CD4-positive, alpha-beta T cell treated with Interleukin-2 at 100 ng/mL for 4 hours (primary cell): ENCODE measurements at regions not wholly inside any gene's neighbourhood (a gene's known extent, or its start where the extent isn't known, plus 50 kb on each side); places are given as distances from the start of the nearest gene placed in this dataset.
"Not testable (repeated sequence)": the region's sequence is repeated elsewhere in the genome, so short reads cannot be mapped to it uniquely, and the experiment has no call there.

Experiments used
- DNase-seq: peaks from one replicate; pipeline ENCODE4 v3.0.0-alpha.2; 2020; ENCODE audit warnings: low spot score

DNA sequence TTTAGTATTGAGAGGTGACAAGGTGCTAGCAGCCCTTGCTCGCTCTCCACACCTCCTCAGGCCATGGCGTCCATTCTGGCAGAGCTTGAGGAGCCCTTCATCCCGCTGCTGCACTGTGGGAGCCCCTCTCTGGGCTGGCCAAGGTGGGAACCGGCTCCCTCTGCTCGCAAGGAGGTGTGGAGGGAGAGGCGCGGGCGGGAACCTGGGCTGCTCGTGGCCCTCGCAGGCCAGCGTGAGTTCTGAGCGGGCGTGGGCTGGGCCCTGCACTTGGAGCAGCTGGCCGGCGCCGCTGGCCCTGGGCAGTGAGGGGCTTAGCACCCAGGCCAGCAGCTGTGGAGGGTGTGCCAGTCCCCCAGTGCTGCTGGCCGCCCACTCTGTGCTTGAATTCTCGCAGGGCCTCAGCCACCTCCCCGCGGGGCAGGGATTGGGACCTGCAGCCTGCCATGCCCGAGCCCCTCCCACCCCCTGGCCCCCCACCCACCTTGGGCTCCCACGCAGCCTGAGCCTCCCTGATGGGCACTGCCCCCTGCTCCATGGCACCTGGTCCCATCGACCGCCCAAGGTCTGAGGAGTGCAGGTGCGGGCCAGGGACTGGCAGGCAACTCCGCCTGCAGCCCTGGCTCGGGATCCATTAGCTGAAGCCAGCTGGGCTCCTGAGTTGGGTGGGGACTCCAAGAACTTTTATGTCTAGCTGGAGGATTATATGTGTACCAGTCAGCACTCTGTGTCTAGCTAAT lies 785.2 kb downstream of the DIPK2A start:
- no peak for DNase-seq

DNA sequence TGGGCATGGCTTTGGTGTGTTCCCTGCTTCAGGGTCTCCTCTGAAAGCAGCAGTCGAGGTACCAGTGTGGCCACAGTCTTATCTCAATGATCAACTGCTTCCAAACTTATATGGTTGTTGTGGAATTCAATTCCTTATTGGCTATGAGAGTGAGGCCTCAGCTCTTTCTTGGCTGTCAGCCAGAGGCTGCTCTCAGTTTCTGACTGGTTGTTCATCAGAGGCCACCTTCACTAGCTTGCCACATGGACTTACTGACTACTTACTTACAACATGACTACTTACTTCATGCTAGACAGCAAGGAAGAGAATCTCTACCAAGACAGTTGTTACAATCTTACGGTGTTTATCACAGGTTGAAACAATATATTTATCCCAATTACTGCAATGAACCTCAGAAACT lies 789.2 kb downstream of the DIPK2A start:
- no peak for DNase-seq

DNA sequence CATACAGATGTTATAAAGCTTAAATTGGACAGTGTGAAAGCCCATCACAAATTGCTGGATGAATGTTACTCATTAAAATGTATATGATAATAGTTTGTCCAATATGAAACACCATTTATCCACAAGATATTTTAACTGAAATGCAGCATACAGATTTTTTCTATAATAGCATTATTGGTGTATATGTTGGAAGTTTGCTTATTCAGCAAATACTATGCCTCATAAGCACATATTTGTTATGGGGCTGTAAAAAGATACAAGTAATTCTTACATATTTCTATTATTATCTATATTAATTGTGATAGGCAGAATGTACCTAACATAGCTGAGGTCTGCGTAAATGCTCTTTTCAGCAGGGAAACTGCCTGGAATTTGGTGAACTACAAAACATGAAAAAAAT lies 790.5 kb downstream of the DIPK2A start:
- no peak for DNase-seq

DNA sequence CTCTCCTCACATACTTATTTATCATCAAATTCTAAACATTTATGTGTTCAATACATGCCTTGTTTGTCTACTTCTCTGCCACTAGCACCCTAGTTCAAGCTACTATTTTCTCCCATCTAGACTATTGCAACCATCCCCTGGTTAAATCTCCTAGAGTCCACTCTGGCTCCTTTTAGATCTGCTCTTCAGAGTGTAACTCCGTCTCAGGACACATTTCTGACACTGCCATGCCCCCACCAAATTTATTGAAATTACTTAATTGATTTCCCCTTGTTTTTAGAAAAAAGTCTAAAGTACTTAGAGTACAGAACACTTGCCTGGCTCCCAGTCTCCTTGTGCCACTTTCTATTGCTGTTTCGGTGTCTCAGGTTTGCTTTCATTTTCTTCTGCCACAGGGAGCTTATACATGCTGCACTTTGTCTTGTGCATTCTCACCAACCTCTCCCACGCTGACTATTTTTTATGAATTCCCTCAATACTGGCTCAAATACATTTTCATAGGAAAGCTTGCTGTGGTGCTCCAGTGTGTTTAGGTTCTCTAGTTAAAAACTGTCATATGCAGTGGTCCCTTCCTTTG lies 792.3 kb downstream of the DIPK2A start:
- DNase-seq = no peak

DNA sequence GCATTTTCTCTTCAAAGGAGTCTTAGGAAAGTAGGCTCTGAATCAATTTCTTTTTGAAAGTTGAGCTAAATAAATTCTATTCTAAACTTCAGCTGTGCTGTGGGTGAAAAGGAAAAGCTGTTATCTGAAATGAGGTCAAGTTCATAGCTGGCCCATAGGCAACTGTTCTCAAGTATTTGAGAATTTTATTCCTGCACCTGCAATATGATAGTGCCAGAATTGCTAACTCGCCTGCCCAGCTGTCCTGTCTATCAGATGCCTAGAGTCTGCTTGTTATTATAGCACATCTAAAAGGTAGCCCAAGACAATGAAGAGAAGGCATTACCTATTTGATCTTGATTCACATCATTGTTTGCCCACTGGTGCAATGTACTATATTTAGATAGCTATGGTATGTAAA lies 798.7 kb downstream of the DIPK2A start:
- DNase-seq = no peak

DNA sequence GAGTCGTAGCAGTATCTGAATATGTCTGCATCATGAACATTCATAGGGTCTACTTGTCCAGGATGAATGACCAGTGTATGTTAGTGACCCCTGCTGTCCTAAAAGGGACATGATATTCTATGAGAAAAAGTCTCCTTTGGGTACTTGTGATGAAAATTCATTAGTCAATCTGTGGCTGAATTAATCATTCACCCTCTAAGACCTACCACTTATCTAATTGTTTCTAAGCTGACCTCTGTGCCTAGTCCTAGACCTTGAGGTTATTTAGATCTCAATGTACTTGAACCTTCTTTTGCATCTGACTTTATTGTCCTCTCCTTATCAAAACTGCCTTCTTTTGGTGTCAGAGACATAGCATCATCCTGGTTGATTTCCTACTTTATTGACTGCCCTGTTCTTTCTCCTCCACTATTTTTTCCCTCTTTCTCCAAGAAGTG lies 799.3 kb downstream of the DIPK2A start:
- DNase-seq = no peak

DNA sequence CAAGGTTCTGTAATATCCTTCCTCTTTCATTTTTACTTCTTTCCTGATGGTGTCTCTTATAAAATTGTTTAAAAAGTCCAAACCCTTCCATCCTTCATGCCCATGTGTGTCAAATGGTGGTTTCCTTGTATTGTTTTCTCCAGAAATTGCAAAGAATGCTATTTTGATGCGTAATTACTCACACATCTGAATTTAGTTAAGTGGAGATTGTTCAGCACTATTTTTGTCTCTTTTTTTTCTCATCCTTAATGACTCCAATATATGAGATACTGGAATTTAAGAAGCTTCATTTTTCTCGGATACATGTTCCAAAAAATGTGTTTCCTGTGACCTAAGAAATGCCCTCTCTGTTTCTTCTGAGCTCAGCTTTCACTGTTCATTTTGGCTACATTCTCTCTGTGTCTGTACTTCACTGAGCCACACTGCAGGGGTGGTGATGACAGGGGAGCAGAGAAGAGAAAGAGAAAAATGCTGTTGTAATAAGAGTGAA lies 799.8 kb downstream of the DIPK2A start:
- DNase-seq = no peak

DNA sequence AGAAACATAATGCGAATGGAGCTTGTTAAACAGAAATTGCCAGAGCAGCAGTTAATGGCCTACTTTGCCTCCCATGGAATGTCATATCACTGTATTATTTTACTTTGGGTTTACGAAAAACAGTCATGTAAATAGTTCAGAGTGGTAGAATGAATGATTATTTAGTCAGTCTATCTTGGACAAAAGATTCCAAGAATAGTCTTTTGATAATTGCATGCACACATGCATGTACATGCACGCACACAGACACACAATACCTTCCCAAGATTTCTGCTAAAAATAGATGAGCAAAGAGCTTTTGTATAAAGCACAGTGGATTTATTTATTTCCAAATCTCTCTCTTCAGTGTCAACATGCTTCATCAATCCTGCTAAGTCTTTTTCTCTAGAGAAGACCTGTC lies 800.7 kb downstream of the DIPK2A start:
- no peak for DNase-seq

DNA sequence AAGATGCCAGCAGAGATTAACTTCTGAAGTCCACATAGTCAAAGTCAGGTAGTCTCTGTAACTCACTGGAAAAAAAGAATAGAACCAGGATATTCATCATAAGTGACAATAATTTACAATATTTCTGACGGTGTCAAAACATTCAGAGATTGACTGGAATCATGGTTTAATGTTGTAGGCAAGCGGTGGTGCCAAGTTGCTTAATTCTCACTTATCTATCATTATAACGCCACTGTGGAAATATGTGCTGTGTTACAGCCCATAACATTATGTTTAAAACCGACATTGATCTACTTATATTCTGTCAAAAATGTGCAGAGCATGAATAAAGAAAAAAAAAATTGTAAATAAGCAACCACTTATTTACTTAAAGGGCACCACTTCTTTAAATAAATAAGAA lies 801.7 kb downstream of the DIPK2A start:
- DNase-seq = no peak

DNA sequence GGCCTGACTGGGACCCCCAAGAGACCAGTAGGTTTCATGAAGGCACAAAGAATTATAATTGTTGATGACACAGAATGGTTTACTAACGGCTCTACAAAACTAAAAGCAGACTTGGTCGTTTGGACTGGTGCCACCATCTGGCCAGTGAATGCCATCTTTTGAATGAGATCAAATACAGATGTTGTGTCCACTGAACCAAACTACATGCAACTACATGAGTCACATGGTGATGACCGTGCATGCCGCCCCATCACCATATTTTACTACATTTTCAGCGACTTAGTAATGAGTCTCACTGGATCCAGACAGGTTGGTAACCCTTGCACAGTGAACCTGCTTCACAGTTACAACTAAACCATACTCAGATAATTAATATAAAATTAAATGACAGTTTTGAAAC lies 803.3 kb downstream of the DIPK2A start:
- DNase-seq = no peak

DNA sequence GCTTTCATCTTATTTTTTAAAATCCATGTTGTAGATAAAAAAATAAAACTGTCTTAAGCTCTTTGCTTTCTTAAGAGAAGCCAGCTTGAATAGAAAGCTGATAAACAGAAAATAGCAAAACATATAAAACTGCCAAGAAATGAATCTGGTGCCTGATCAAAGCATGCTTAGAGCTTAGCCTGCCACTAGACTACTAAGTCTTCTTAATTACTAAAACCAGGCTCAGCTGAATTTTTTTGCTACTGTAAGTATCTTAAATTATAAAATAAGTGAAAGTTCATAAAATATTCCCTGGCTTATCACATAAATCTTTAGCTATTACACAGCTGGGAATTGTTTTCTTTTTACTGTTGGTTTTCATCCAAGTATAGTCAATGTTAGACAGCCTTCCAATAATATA lies 803.9 kb downstream of the DIPK2A start:
- DNase-seq = no peak

DNA sequence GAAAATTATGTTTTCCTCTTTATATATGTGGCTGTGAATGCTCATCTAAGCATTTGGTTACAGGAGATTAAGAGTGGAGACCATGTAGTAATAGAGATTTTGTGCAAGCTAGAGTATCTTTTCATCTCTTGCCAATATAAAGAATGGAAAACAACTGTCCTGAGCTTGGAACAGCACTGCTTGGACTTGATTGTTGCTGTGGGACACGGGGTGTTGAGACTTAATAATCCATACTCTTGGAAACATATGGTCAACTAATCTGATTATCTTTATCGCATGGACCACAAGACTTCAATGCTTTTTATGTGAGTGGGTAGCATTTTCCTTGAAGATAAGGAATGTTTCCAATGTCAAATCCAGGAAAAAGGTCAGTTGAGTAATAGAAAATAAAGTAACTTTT lies 806.3 kb downstream of the DIPK2A start:
- DNase-seq = no peak

DNA sequence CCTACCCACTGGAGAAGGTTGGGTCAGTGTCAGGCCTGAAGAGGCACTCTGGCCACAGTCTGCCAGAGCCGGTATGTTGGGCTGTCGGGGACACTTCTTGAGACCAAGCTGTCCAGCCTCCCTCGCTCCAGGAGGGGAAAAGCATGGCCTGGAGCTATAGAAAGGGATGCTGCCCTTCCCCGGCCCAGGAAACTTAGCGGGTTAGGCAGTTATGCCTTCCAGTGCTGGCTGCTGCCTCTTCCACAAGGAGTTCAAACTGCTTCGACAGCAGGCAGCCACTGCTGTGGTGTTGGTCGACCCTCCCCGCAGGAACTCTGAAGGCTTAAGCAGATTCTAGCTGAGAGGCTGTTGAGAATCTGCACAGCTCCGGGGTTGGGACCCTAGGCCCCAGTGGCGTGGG lies 819.4 kb downstream of the DIPK2A start:
- DNase-seq = no peak

DNA sequence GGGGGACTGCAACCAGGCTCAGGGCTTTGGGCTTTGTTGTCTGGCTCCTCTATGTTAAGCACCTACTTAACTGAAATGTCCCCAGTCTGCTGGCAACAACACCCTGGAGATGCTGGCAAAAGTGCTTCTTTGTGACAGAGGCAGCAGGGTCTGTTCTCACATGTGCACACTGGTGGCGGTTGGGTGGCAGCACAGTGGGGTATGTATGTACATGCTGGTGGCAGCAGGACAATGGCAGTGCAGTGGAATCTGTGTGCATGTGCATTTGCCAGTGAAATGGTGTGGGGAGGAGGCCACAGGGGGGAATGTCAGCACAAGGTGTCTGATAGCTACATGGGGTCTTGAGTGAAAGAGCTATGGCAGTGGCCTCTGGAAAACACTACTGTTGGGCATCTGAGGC lies 830.3 kb downstream of the DIPK2A start:
- DNase-seq = no peak

DNA sequence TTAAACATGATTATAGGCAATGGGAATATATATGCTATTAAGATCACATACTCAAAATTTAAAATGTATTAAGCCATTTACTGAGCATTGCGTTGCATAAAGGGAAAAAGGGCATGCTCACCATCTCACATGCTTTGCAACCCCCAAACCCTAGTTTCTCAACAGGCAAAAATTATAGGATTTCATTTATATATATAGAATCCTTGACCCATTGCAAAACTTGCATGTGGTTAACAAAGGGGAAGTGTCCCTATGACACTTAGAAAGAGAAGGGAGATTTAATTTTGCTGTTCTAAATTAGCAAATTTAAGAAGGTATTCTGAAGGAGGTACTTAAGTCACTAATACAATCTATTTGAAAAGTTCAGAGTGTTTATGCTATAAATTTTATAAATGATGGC lies 837.8 kb downstream of the DIPK2A start:
- DNase-seq = no peak

DNA sequence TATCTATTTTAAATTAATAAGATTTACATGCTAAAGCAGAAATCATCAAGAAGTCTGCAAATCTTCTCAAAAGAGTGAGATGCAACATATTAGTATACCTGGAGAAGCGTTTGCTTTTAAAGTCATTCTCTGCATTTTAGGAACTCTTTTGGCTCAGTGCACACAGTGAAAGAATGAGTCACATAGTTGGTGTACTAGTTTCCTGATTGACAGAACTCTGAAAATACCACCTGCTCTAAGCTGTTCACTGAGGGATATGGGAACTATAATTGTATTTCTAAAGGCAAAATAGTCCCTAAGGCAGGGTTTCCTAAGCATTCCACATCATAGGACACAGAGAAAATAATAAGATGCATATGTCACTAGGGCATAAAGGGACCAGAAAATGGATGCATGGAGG lies 838.5 kb downstream of the DIPK2A start:
- no peak for DNase-seq

DNA sequence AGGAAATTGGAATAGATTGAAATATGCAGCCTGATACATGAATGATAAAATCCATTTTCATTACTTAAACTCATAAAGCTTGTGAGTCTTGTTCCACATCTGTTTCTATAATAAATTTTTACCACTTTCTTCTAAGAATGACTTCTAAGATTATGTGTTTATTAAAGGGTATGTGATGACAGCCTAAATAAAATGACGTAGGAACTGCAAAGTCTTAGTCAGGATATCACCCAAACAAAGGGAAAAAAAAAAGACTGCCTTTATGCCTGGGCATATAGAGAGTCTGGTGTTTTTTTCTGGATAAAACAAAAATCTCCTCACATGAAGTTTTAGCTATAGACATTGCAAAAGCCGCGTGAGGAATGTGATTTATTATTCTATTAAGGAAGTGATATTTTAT lies 844.0 kb downstream of the DIPK2A start:
- no peak for DNase-seq

DNA sequence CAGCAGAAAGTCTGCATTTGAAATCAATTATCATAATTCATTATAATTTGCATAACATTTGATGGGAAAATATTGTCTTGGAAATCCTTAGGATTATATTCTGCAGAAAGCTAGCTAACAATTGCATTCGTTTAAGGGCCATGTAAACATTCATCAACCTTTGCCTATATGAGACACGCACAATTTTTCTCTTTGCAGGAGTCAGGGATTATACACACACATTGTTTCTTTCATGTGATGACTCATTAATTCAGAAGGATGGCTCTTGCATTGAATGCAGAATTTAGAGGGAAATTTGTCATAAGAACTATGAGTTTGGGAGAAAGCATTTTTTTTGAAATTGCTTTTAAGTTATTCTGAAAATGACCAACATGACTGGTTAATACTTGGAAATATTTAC lies 844.7 kb downstream of the DIPK2A start:
- no peak for DNase-seq

DNA sequence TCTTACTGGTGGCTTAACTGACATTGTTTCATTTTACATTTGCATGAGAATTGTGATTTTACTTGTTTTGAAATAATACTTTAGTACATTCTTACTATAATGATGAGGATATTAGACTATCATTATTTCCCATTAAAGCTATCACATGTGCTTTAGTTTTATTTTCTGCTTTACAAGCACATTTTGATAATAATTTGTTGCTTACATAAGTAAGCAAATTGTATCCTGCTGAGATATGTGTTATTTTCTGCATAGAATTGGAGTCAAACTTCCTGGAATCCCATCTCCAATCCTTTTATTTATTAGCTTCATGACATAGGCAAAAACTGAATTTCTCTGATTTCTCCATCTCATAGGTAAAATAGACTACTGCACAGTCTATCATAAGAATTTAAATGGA lies 847.4 kb downstream of the DIPK2A start:
- DNase-seq = no peak

DNA sequence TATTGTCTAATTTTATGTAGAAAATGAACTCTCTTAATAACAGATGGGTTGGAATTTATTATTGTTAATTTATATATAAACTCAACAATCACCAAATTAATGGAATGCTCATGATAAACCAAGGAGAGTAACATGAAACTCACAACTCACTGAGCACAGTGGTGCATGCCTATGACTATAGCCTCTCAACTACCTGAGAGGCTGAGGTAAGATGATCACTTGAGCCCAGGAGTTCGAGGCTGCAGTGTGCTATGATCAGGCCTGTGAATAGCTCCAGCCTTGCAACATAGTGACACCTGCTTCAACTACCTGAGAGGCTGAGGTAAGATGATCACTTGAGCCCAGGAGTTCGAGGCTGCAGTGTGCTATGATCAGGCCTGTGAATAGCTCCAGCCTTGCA lies 848.6 kb downstream of the DIPK2A start:
- not testable (repeated sequence) for DNase-seq

DNA sequence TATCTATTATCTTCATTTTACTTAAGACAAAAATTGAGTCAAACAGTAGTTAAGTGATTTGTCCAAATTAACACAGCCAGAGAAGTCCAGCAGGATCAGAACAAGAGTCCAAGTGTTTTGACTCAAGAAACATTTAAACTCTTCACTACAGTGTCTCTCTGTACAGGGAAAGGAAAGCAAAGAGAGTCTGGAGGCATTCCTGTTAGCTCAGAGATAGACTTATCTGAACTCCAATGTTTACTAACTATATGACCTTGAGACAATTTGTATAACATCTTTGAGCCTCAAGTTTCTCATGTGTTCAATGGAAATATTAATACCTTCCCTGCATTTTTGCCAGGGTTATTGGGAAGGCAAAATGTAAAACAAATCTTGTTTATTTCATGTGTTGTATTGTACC lies 849.1 kb downstream of the DIPK2A start:
- no peak for DNase-seq

DNA sequence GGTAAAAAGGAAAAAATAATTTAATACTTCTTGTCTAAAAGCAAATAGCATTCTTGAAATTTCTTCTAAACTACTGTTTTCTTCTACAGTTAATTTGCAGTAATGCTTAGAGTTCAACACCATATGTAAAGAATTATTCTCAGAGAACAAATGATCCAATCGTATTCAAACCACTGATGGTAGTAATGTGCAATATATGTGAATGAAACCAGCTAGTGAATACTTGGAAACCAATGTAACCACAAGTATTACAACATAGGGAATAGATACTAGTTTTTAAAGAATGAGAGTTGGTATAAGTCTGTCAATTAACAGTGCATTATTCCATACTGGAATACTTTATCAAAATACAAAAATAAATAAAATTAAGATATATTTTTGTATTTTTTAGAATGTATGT lies 850.0 kb downstream of the DIPK2A start:
- DNase-seq = no peak

DNA sequence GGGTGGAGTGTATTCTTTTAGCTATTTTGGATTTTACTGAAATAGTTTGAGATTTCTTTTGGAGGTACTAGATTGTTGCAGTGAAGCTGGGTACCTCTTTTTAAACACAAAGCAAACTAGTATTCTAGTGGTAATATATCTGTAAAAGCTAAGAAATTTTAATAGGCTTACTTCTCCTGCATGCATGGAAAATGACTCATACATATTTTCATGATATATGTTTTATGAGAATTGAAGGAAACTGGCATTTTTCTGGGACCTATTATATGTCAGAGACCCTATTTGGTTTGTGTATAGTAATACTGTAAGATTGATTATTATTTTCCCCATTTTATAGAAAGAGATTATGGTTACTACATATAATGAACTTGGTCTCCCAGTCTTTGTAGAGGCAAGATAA lies 851.0 kb downstream of the DIPK2A start:
- DNase-seq = no peak
